WI38 (cell line): ENCODE measurements at regions not wholly inside any gene's neighbourhood (a gene's known extent, or its start where the extent isn't known, plus 50 kb on each side); places are given as distances from the start of the nearest gene placed in this dataset.

Source experiments
- H3K4me3 ChIP-seq: 2 replicates; pipeline ENCODE4 v1.5.1; 2011; ENCODE audit warnings: low read depth, mild to moderate bottlenecking, control low read depth, low read length
- TF ChIP-seq, protein P1 (sequence below): IDR thresholded peaks from 2 replicates; pipeline ENCODE4 v1.5.1; 2012; ENCODE audit warnings: low read depth, mild to moderate bottlenecking, control low read depth, low read length

DNA sequence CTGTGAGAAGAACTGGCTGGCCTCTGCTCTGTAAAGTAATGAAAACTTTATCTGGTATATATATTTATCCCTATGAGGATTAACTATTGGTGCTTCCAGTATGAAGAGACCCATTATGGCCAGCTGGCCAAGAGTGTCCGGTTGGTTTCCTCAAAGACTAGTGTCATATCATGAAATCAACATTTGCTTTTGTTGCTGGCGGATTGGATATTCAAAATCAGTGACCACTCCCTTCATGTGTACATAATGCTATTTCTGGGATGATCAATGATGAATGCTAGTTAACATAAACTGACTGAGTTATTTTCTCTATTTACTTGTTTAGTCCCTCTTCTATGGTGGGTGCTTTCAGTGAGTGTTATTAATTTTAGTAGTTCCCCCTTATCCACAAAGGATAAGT, 60.8 kb upstream of the NUDT12 start:
- H3K4me3 ChIP-seq, result no peak overlapping the region
- TF ChIP-seq, protein P1, sequence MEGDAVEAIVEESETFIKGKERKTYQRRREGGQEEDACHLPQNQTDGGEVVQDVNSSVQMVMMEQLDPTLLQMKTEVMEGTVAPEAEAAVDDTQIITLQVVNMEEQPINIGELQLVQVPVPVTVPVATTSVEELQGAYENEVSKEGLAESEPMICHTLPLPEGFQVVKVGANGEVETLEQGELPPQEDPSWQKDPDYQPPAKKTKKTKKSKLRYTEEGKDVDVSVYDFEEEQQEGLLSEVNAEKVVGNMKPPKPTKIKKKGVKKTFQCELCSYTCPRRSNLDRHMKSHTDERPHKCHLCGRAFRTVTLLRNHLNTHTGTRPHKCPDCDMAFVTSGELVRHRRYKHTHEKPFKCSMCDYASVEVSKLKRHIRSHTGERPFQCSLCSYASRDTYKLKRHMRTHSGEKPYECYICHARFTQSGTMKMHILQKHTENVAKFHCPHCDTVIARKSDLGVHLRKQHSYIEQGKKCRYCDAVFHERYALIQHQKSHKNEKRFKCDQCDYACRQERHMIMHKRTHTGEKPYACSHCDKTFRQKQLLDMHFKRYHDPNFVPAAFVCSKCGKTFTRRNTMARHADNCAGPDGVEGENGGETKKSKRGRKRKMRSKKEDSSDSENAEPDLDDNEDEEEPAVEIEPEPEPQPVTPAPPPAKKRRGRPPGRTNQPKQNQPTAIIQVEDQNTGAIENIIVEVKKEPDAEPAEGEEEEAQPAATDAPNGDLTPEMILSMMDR, result no peak

DNA sequence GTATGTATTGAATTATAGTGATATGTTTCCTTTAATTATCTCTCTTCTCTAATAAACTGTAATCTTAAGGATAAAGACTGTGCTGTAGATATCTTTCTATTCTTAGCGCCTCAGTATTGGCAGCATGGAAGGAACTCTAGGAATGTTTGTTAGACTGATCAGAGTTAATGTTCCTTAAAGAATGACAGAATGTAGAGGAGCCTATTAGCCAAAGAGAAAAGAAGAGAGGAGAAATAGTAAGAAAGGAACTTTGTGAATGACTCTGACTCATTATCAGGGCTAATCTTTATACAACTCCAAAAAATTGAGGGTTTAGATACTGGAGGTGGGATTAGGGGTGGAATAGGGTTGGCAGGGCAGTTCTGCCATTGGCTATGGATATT, 59.0 kb upstream of the NUDT12 start:
- no peak overlapping the region for H3K4me3 ChIP-seq
- TF ChIP-seq, protein P1, result no peak

DNA sequence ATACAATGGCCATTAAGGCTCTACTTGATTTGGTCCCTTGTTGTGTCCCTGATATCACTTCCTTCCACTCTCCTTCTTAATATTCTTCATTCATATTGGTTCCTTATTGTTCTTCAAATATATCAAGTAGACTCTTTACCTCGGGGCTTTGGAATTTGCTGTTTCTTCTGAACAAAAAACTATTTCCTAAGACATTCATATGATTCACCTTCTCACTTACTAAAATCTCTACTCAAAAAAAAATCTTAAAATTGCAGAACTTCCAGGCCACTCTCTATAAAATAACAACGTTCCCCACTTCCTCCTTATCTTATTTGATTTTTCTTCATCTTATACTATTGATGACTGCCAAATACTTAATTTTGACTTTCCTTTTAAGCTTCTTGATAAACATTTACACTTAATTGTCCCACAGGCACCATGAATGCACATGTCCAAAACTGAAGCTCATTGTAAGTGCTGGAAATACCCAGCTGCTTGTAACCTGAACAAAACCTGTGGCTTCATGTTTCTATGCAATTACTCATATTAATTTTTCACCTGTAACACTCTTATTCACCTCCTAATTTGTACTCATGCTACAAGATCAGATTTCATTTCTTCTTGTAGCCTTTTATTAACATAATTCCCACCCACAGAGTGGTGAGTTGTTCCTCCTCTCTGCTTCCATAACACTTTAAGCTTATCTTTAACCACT, 58.4 kb upstream of the NUDT12 start:
- TF ChIP-seq, protein P1, result no peak

DNA sequence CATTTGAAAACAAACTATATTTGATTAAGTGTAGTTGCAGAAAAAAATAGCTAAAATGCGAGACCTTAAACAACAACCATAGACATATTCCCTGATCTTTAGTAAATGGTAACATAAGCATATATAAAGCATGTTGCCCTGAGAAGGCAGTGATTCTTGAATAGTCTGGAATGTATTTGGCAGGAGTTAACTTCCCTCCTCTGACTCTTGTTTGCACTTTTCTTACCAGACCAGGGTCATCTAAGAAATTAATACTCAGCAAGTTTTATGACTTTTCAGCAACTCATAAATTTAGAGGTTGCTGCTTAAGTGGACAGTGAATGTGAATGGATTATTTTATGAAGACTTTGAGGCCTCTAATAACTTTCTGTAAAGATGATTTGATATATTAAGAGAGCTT, 55.3 kb upstream of the NUDT12 start:
- H3K4me3 ChIP-seq, result no peak overlapping the region
- TF ChIP-seq, protein P1, result no peak

More for the DNA sequence above, 58.4 kb upstream of the NUDT12 start:
- no peak overlapping the region for H3K4me3 ChIP-seq

DNA sequence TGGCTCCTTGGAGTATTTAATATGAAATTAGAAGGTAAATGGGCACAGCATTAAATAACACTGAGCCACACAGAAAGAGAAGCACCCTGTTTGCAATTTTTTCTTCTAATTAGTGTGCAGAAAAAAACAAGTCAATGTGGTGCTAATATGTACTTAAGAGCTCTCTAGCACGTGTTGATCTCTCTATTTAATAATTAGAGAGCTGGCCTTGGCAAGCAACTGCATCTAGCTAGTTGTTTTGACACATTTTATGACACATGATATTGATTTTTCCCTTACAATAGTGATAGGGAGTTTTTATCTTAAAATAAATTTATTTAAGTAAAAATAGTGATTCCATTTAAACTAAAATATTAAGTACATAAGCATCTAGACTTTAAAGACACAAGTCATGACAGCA, 54.5 kb upstream of the NUDT12 start:
- TF ChIP-seq, protein P1, result no peak
- H3K4me3 ChIP-seq, result no peak overlapping the region

DNA sequence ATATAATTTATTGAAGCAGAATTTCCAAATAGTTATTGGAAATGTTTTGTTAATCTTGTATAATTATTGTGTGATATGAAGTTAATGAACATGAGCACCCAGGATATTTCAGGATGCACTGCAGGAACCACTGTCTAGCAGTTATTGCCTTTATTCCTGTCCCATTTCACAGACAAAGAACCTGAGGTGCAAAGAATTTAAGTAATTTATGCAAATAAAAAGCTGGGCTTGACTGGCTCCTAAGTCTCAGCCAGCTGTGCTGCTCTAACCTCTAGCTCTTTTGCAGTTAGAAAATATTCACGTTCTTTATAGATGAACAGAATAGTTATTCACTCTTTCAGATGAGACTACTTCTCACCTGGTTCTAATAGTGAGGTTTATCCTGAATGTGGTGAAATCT, 50.0 kb upstream of the NUDT12 start:
- H3K4me3 ChIP-seq, result no peak overlapping the region
- TF ChIP-seq, protein P1, result no peak
